ENCODE measurements at regions not wholly inside any gene's neighbourhood (a gene's known extent, or its start where the extent isn't known, plus 50 kb on each side); places are given as distances from the start of the nearest gene placed in this dataset.

GRCh38 chr16:50980666-50981065, 170.4 kb downstream of the SALL1 start:
- WGBS (ENCODE audit: low lambda C conversion rate, missing lambda C conversion rate) = 83% methylated on average over 3 of the region's 3 CpGs
- Histone ChIP-seq H3K36me3 (replicated peaks; ENCODE audit: insufficient read depth, low read depth) (no peaks in the 10 kb centered on the region), H3K4me1 (ENCODE audit: insufficient read depth) (no peaks in the 10 kb centered on the region), H3K9me2 (replicated peaks; ENCODE audit: insufficient read depth) (no peaks in the 10 kb centered on the region), H4K20me1 (ENCODE audit: insufficient read depth, poor library complexity, severe bottlenecking) (no peaks in the 10 kb centered on the region), H3K27me3 (no peaks in the 10 kb centered on the region), H3K4me2 (no peak overlapping the region), H2AFZ (no peak overlapping the region), H3K79me2 (no peaks in the 10 kb centered on the region), H3K4me3 (no peak overlapping the region), H3K9me3 (ENCODE audit: low read depth) (no peaks in the 10 kb centered on the region), H3K27ac (no peak overlapping the region)
- no peak for DNase-seq (ENCODE audit: low spot score)
- TF ChIP-seq EZH2phosphoT487 (IDR thresholded peaks at IDR 0.05; ENCODE audit: low read depth, severe bottlenecking, unreplicated experiment) = no peak
- no peak for TF ChIP-seq CTCF (IDR thresholded peaks at IDR 0.05; ENCODE audit: poor library complexity)
- TF ChIP-seq EZH2 (IDR thresholded peaks at IDR 0.05; ENCODE audit: borderline replicate concordance) = no peak

- H3K4me1 ChIP-seq (ENCODE audit: insufficient read depth) = no peaks in the 10 kb centered on the region
- no peaks in the 10 kb centered on the region for H3K79me2 ChIP-seq
- no peak overlapping the region for H3K4me2 ChIP-seq
- no peak overlapping the region for H3K4me3 ChIP-seq
- H3K9me2 ChIP-seq (replicated peaks; ENCODE audit: insufficient read depth) = no peaks in the 10 kb centered on the region
- H4K20me1 ChIP-seq (ENCODE audit: insufficient read depth, poor library complexity, severe bottlenecking) = no peaks in the 10 kb centered on the region
- no peak for DNase-seq (ENCODE audit: low spot score)
- 81% methylated on average over 9 of the region's 9 CpGs for WGBS (ENCODE audit: low lambda C conversion rate, missing lambda C conversion rate)
- H3K27ac ChIP-seq = no peak overlapping the region
- H3K9me3 ChIP-seq (ENCODE audit: low read depth) = no peaks in the 10 kb centered on the region
- TF ChIP-seq CTCF (IDR thresholded peaks at IDR 0.05; ENCODE audit: poor library complexity) (no peak), EZH2phosphoT487 (IDR thresholded peaks at IDR 0.05; ENCODE audit: low read depth, severe bottlenecking, unreplicated experiment) (no peak), EZH2 (IDR thresholded peaks at IDR 0.05; ENCODE audit: borderline replicate concordance) (no peak)
- no peaks in the 10 kb centered on the region for H3K36me3 ChIP-seq (replicated peaks; ENCODE audit: insufficient read depth, low read depth)
- H2AFZ ChIP-seq = no peak overlapping the region
- H3K27me3 ChIP-seq = no peaks in the 10 kb centered on the region
Measured at GRCh38 chr16:50979806-50980620, 171.1 kb downstream of the SALL1 start.

GRCh38 chr16:50977138-50977537, 173.9 kb downstream of the SALL1 start:
- no peaks in the 10 kb centered on the region for H3K4me1 ChIP-seq (ENCODE audit: insufficient read depth)
- no peak overlapping the region for H2AFZ ChIP-seq
- H3K79me2 ChIP-seq = no peaks in the 10 kb centered on the region
- H3K27me3 ChIP-seq = no peaks in the 10 kb centered on the region
- H3K9me3 ChIP-seq (ENCODE audit: low read depth) = no peaks in the 10 kb centered on the region
- no peaks in the 10 kb centered on the region for H4K20me1 ChIP-seq (ENCODE audit: insufficient read depth, poor library complexity, severe bottlenecking)
- no peaks in the 10 kb centered on the region for H3K9me2 ChIP-seq (replicated peaks; ENCODE audit: insufficient read depth)
- DNase-seq (ENCODE audit: low spot score) = no peak
- H3K4me2 ChIP-seq = no peak overlapping the region
- WGBS (ENCODE audit: low lambda C conversion rate, missing lambda C conversion rate) = 87% methylated on average over 11 of the region's 11 CpGs
- H3K36me3 ChIP-seq (replicated peaks; ENCODE audit: insufficient read depth, low read depth) = no peaks in the 10 kb centered on the region
- no peak overlapping the region for H3K27ac ChIP-seq
- TF ChIP-seq CTCF (IDR thresholded peaks at IDR 0.05; ENCODE audit: poor library complexity) (no peak), EZH2phosphoT487 (IDR thresholded peaks at IDR 0.05; ENCODE audit: low read depth, severe bottlenecking, unreplicated experiment) (no peak), EZH2 (IDR thresholded peaks at IDR 0.05; ENCODE audit: borderline replicate concordance) (no peak)
- H3K4me3 ChIP-seq = no peak overlapping the region
